ENCODE measurements at regions not wholly inside any gene's neighbourhood (a gene's known extent, or its start where the extent isn't known, plus 50 kb on each side); places are given as distances from the start of the nearest gene placed in this dataset.

GRCh38 chr6:4401408-4402368, 266.3 kb upstream of the ECI2 start:
- DNase-seq, result no peak

GRCh38 chr6:4399656-4400055, 264.3 kb upstream of the ECI2 start:
- DNase-seq, result no peak

GRCh38 chr6:4398791-4399190, 263.4 kb upstream of the ECI2 start:
- no peak for DNase-seq

DNA sequence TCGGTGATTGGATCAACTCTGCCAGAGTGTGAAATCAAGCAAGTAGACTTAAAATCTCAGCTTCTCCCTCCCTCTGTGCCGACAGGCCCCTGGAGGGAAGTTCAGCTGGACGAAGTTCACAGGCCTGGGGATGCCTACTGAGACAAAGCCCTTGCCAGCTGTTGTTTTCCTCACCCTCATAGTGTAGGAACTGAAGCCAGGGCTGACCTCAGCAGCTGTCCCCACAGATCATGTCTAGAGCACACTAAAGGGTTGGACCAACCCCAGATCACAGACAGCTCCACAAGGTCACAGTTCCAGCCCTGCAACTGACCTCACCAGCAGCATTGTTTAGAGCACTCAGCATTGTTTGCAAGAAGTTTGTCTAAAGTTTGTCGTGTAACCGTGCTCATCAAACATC, 261.9 kb upstream of the ECI2 start:
- no peak for DNase-seq

DNA sequence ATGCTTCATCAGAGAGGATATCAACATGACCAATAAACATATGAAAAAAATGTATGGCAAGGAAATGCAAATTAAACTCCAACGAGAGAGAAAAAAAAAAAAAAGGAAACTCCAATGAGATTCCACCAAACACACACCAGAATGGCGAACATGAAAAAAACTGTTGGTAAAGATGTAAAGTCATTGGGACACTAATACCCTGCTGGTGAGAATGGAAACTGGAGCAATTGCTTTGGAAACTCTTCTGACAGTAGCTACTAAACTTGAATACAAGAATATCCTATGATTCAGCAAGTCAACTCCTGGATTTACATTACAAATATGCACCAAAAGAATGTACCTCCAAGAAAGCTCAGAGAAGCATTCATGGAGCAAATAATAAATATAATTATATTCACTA, 260.7 kb upstream of the ECI2 start:
- DNase-seq, result no peak

- DNase-seq, result no peak
Measured at GRCh38 chr6:4395386-4395785, 260.0 kb upstream of the ECI2 start.

DNA sequence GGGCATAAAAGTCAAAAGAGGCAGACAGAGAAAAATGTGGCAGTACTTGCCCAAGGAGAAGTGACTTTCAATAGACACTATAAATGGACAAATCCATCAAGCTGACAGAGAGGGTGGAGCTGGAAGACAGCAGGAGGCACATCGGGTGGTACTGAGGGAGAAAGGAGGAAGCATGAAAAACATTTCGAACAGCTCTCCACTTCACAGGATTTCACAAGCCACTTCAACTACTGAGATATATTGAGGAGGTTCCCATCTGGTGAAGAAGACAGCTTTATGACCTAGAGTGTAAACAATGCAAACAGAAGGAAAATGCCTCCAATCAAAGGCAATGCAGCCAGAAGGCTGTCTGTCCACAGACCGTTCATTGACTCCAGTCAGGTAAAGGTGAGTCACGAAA, 259.4 kb upstream of the ECI2 start:
- DNase-seq, result no peak

- DNase-seq, result no peak
Measured at GRCh38 chr6:4388675-4389074, 253.3 kb upstream of the ECI2 start.

GRCh38 chr6:4384656-4385055, 249.3 kb upstream of the ECI2 start:
- DNase-seq, result no peak

- DNase-seq, result no peak
Measured at GRCh38 chr6:4383910-4384638, 248.7 kb upstream of the ECI2 start.

DNA sequence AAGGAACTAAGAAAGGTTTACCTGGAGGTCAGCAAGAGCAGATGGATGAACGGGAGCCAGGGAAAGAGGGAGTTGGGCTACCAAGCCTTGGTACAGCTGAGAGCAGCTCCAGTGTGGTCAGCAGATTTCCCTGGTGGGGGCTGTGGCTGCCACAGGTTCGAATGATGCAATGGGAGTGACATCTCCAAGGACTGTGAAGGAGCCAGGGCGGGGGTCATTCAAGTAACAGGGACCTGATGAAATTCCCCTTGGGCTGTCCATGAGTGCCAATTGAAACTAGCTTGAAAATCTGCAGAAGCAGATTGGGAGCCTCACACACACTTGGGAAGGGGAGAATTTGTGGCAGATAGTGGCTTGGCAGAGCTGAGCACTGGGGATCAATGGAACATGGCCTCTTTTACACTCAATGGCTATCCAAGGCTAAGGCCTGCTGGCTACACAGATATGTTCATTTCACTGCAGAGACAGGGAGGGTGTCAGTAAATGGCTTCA, 247.0 kb upstream of the ECI2 start:
- DNase-seq, result no peak

- no peak for DNase-seq
Measured at GRCh38 chr6:4381381-4381780, 246.0 kb upstream of the ECI2 start.

DNA sequence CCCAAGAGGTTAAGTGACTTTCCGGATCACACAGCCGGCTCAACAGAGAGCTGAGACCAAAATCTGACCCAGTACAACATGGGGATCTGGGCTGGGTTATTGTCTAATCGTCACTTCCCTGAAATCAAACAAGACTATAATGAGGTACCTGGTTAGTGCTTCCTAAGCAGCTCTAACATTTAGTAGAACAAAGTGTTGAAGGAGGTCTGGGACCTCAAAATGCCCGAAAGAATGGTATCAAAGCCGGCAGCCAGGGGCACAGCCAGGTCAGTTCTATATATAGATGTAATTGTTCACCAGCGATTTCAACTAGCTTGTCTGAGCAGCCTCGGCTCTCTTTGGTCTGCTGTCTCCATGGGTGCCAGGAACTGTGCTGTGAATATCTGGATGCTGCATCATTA, 245.5 kb upstream of the ECI2 start:
- DNase-seq, result no peak

- no peak for DNase-seq
Measured at GRCh38 chr6:4379958-4380357, 244.6 kb upstream of the ECI2 start.

GRCh38 chr6:4378319-4378996, 243.1 kb upstream of the ECI2 start:
- no peak for DNase-seq

DNA sequence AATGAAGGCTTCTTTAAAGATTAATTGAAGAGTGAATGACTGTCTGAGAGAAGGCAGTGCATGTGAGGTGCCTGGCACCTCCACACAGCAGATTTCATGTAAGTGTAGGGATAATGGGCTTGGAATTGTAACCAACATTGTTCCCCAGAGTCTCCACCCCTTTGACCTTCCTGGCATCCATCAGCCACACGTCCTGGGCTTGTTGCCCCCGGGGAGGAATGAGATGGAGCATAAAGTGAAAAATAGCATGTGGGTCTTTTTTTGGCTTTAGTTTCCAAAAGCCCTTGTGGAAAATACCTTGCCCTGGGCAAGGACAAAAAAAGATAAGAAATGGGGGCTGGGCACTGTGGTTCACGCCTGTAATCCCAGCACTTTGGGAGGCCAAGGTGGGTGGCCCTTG, 242.2 kb upstream of the ECI2 start:
- DNase-seq, result no peak

GRCh38 chr6:4374216-4374615, 238.8 kb upstream of the ECI2 start:
- no peak for DNase-seq

- no peak for DNase-seq
Measured at GRCh38 chr6:4372866-4373265, 237.5 kb upstream of the ECI2 start.

DNA sequence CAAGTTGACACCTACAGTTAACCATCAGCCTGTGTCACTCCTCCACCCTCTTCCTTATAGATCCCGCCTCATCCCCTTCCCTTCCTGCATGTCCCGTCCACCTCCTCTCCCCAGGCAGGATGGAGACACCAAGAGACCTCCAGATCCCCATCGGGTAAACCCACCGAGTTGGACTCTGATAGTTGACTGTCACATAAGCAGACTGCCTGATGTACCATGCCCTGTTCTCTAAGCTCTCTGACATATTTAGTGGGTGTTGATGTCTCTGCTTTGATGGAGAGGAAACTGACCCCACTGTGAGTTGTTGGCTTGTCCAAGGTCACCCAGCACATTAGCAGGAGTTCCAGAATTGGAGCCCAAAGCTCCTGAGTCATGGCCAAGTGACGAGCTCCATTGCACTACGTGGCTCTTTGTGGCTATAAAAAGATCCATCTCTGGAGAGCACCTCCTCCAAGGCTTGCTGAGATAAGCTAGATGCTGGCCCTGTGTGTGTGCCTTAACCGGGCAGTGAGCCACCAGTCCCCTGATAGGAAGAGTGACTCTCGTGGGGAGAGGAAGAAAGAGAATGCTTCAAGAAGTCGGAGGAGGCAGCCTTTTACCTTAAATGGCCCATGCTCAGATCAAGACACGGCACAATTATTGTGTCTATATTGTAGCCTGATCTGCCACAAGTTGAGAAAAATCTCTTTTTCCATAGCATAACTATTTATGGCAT, 236.0 kb upstream of the ECI2 start:
- DNase-seq, result no peak

- no peak for DNase-seq
Measured at GRCh38 chr6:4370066-4370465, 234.7 kb upstream of the ECI2 start.

- DNase-seq, result no peak
Measured at GRCh38 chr6:4369616-4370015, 234.2 kb upstream of the ECI2 start.

DNA sequence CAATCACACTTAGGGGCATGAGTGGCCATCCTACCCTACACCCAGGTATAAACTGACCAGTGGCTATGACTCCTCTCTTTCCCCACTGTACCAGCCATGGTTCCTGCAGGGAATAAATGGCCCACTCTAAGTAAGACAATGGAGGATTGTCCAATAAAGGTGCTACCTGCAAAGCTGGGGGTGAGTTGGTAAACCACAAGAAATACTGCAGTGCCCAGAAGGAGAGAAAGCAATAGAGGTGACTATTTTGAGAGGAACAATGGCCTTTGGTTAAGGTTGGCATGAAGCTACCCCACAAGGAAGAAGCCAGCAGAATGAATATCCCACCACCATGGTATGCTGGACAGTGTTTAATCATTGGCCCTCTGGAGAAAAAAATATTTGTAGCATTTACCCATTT, 233.3 kb upstream of the ECI2 start:
- DNase-seq, result no peak

GRCh38 chr6:4367643-4368042, 232.3 kb upstream of the ECI2 start:
- no peak for DNase-seq

All from activated naive CD4-positive, alpha-beta T cell (primary cell).